ENCODE measurements at regions not wholly inside any gene's neighbourhood (a gene's known extent, or its start where the extent isn't known, plus 50 kb on each side); places are given as distances from the start of the nearest gene placed in this dataset.

GRCh38 chr12:66032739-66033138, 97.8 kb downstream of the LLPH start:
- TF ChIP-seq POLR2A (IDR thresholded peaks at IDR 0.05) = no peak
- no peak for TF ChIP-seq CTCF (IDR thresholded peaks at IDR 0.05 in 4 of 5, conservative IDR thresholded peaks at IDR 0.05 in 1 of 5)
